Fibroblast of lung (primary cell): ENCODE measurements at regions not wholly inside any gene's neighbourhood (a gene's known extent, or its start where the extent isn't known, plus 50 kb on each side); places are given as distances from the start of the nearest gene placed in this dataset.

Experiments used
- DNase-seq, 2 donors: peaks; one replicate each; pipeline versions ENCODE4 v3.0.0 to v3.0.0-alpha.2; 2010; ENCODE audit warnings: low read depth in 2 of 2
- H2AFZ ChIP-seq: 2 replicates; pipeline ENCODE4 v1.5.1; 2012; ENCODE audit warnings: low read length, control low read depth, inconsistent platforms
- H3K27ac ChIP-seq: 2 replicates; pipeline ENCODE4 v1.5.1; 2011; ENCODE audit warnings: low read length, control low read depth; ENCODE audit not compliant: insufficient read depth
- H3K27me3 ChIP-seq: 2 replicates; pipeline ENCODE4 v1.5.1; 2011; ENCODE audit warnings: mild to moderate bottlenecking, low read length; ENCODE audit not compliant: control insufficient read depth, insufficient read depth
- H3K36me3 ChIP-seq: 2 replicates; pipeline ENCODE4 v1.5.1; 2011; ENCODE audit warnings: low read length; ENCODE audit not compliant: control insufficient read depth, insufficient read depth
- H3K4me1 ChIP-seq: 2 replicates; pipeline ENCODE4 v1.5.1; 2011; ENCODE audit warnings: low read length; ENCODE audit not compliant: control insufficient read depth, insufficient read depth; ENCODE audit errors: extremely low read depth
- H3K4me2 ChIP-seq: 2 replicates; pipeline ENCODE4 v1.5.1; 2011; ENCODE audit warnings: low read length, control low read depth; ENCODE audit not compliant: insufficient read depth; ENCODE audit errors: extremely low read depth
- H3K4me3 ChIP-seq, 4 experiments: fragments of 200-600 bp in 1 of 4; sonication (generic) in 1 of 4; replicated peaks in 1 of 4; 2 replicates each; pipeline ENCODE4 v1.5.1; 2011 to 2016; ENCODE audit warnings: low read length in 4 of 4, low read depth in 3 of 4, mild to moderate bottlenecking in 3 of 4, control low read depth in 2 of 4, inconsistent platforms in 1 of 4, mixed read lengths in 1 of 4; ENCODE audit not compliant: insufficient read depth in 1 of 4; ENCODE audit errors: control extremely low read depth in 1 of 4
- H3K79me2 ChIP-seq: 2 replicates; pipeline ENCODE4 v1.5.1; 2012; ENCODE audit warnings: mild to moderate bottlenecking, low read length, inconsistent platforms; ENCODE audit not compliant: control insufficient read depth, insufficient read depth
- H3K9ac ChIP-seq: 2 replicates; pipeline ENCODE4 v1.5.1; 2011; ENCODE audit warnings: mild to moderate bottlenecking, low read length, control low read depth; ENCODE audit not compliant: insufficient read depth
- H3K9me3 ChIP-seq: 2 replicates; pipeline ENCODE4 v1.5.1; 2012; ENCODE audit warnings: low read depth, low read length; ENCODE audit not compliant: control insufficient read depth, insufficient read depth
- H4K20me1 ChIP-seq: 2 replicates; pipeline ENCODE4 v1.5.1; 2011; ENCODE audit warnings: low read length; ENCODE audit not compliant: control insufficient read depth, insufficient read depth; ENCODE audit errors: extremely low read depth
- CTCF ChIP-seq, 2 donors: IDR thresholded peaks in 1 of 2; conservative IDR thresholded peaks in 1 of 2; 1 replicate in 1 of 2; 2 replicates in 1 of 2; pipeline ENCODE4 v1.5.1; 2011 to 2012; ENCODE audit warnings: low read length in 2 of 2, control low read depth in 1 of 2, inconsistent platforms in 1 of 2, low read depth in 1 of 2, mild to moderate bottlenecking in 1 of 2
- EZH2 ChIP-seq: IDR thresholded peaks from 2 replicates; pipeline ENCODE4 v1.5.1; 2012; ENCODE audit warnings: low read length, control low read depth, mild to moderate bottlenecking; ENCODE audit errors: missing control alignments

GRCh38 chr18:2442726-2443275, 128.5 kb downstream of the METTL4 start:
- H2AFZ ChIP-seq: no peak overlapping the region
- no peaks in the 10 kb centered on the region for H4K20me1 ChIP-seq
- TF ChIP-seq CTCF (conservative IDR thresholded peaks at IDR 0.05 in 1 of 2, IDR thresholded peaks at IDR 0.05 in 1 of 2; ENCODE audit: low read depth in 1 of 2, low read length in 2 of 2) (no peak), EZH2 (no peak)
- no peaks in the 10 kb centered on the region for H3K79me2 ChIP-seq
- no peak overlapping the region for H3K9ac ChIP-seq
- no peak overlapping the region for H3K4me2 ChIP-seq
- no peaks in the 10 kb centered on the region for H3K36me3 ChIP-seq
- no peaks in the 10 kb centered on the region for H3K27me3 ChIP-seq
- no peak overlapping the region for H3K27ac ChIP-seq
- no peaks in the 10 kb centered on the region for H3K9me3 ChIP-seq
- DNase-seq: peak in 1 of 2 donors; percentile 69
- no peaks in the 10 kb centered on the region for H3K4me1 ChIP-seq
- H3K4me3 ChIP-seq: no peak overlapping the region

GRCh38 chr18:2444201-2444875, 127.0 kb downstream of the METTL4 start:
- H3K27me3 ChIP-seq: no peaks in the 10 kb centered on the region
- H3K9me3 ChIP-seq: no peaks in the 10 kb centered on the region
- no peak overlapping the region for H3K9ac ChIP-seq
- H2AFZ ChIP-seq: no peak overlapping the region
- no peaks in the 10 kb centered on the region for H3K79me2 ChIP-seq
- no peaks in the 10 kb centered on the region for H3K36me3 ChIP-seq
- TF ChIP-seq EZH2 (no peak), CTCF (conservative IDR thresholded peaks at IDR 0.05 in 1 of 2, IDR thresholded peaks at IDR 0.05 in 1 of 2; ENCODE audit: low read depth in 1 of 2, low read length in 2 of 2) (no peak)
- DNase-seq: peak in 1 of 2 donors; percentile 28
- no peaks in the 10 kb centered on the region for H3K4me1 ChIP-seq
- no peaks in the 10 kb centered on the region for H4K20me1 ChIP-seq
- H3K27ac ChIP-seq: no peak overlapping the region
- no peak overlapping the region for H3K4me3 ChIP-seq
- no peak overlapping the region for H3K4me2 ChIP-seq

GRCh38 chr18:2448565-2449151, 122.6 kb downstream of the METTL4 start:
- H4K20me1 ChIP-seq: no peaks in the 10 kb centered on the region
- H2AFZ ChIP-seq: no peak overlapping the region
- no peak overlapping the region for H3K4me2 ChIP-seq
- H3K4me1 ChIP-seq: no peaks in the 10 kb centered on the region
- no peak overlapping the region for H3K27ac ChIP-seq
- H3K9me3 ChIP-seq: no peaks in the 10 kb centered on the region
- H3K9ac ChIP-seq: no peak overlapping the region
- TF ChIP-seq CTCF (conservative IDR thresholded peaks at IDR 0.05 in 1 of 2, IDR thresholded peaks at IDR 0.05 in 1 of 2; ENCODE audit: low read depth in 1 of 2, low read length in 2 of 2) (no peak), EZH2 (no peak)
- H3K36me3 ChIP-seq: no peaks in the 10 kb centered on the region
- DNase-seq: peak in 1 of 2 donors; percentile 27
- no peaks in the 10 kb centered on the region for H3K27me3 ChIP-seq
- H3K4me3 ChIP-seq: no peak overlapping the region
- no peaks in the 10 kb centered on the region for H3K79me2 ChIP-seq
